ENCODE measurements at regions not wholly inside any gene's neighbourhood (a gene's known extent, or its start where the extent isn't known, plus 50 kb on each side); places are given as distances from the start of the nearest gene placed in this dataset.

DNA sequence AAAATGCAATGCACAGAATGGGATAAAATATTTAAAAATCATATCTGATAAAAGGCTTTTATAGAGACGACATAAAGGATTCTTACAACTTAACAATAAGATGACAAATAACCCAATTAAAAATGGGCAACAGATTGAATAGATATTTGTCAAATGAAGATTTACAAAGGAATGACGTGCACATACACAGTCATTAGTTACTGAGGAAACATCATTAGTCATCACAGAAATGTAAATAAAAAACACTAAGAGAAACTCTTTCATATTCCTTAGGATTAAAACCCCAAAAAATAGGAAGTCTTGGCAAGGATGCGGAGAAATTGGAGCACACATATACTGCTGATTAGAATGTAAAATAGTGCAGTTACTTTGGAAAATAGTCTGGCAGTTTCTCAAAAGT is 1886.0 kb upstream of the CDH6 start:
- Histone ChIP-seq H3K4me1 (no peaks in the 10 kb centered on the region), H3K9me3 (no peaks in the 10 kb centered on the region), H3K27ac (no peak overlapping the region), H3K36me3 (ENCODE audit: low read depth, missing control alignments) (no peaks in the 10 kb centered on the region), H3K4me3 (no peak overlapping the region), H3K27me3 (no peaks in the 10 kb centered on the region)
- DNase-seq: no peak
- intact Hi-C loops (cut with DNase I; ENCODE audit: low total_unique reads): no loop called here
- TF ChIP-seq POLR2A (IDR thresholded peaks at IDR 0.05): no peak
- TF ChIP-seq, protein P1, sequence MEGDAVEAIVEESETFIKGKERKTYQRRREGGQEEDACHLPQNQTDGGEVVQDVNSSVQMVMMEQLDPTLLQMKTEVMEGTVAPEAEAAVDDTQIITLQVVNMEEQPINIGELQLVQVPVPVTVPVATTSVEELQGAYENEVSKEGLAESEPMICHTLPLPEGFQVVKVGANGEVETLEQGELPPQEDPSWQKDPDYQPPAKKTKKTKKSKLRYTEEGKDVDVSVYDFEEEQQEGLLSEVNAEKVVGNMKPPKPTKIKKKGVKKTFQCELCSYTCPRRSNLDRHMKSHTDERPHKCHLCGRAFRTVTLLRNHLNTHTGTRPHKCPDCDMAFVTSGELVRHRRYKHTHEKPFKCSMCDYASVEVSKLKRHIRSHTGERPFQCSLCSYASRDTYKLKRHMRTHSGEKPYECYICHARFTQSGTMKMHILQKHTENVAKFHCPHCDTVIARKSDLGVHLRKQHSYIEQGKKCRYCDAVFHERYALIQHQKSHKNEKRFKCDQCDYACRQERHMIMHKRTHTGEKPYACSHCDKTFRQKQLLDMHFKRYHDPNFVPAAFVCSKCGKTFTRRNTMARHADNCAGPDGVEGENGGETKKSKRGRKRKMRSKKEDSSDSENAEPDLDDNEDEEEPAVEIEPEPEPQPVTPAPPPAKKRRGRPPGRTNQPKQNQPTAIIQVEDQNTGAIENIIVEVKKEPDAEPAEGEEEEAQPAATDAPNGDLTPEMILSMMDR (IDR thresholded peaks at IDR 0.05): no peak
- 49 to 54% methylated on average over 3 of the region's 3 CpGs for WGBS, 2 donors

DNA sequence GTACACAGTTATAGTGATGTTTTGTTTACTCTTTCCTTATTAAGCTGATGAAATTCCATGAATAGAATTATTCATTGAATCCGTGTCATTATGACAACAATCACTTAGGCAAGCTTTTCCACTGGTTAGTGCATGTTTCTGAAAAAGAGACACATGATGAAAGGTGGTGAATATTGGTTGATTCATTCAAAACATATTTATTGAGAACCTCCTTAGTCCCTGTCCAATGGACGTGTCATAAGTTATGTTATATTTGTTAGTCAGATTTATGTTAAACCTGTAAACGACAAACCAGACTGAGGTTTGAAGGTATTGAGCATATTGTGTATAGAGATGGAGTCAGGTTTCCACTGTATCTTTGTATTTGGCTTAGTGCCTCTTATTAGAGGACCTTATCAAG is 1888.9 kb upstream of the CDH6 start:
- DNase-seq: no peak
- intact Hi-C loops (cut with DNase I; ENCODE audit: low total_unique reads): no loop called here
- Histone ChIP-seq H3K4me3 (no peak overlapping the region), H3K36me3 (ENCODE audit: low read depth, missing control alignments) (no peaks in the 10 kb centered on the region), H3K27ac (no peak overlapping the region), H3K27me3 (no peaks in the 10 kb centered on the region), H3K9me3 (no peaks in the 10 kb centered on the region), H3K4me1 (no peaks in the 10 kb centered on the region)
- no peak for TF ChIP-seq POLR2A (IDR thresholded peaks at IDR 0.05)
- TF ChIP-seq, protein P1 (IDR thresholded peaks at IDR 0.05): no peak
- WGBS, 2 donors: 82 to 85% methylated on average over 3 of the region's 3 CpGs

DNA sequence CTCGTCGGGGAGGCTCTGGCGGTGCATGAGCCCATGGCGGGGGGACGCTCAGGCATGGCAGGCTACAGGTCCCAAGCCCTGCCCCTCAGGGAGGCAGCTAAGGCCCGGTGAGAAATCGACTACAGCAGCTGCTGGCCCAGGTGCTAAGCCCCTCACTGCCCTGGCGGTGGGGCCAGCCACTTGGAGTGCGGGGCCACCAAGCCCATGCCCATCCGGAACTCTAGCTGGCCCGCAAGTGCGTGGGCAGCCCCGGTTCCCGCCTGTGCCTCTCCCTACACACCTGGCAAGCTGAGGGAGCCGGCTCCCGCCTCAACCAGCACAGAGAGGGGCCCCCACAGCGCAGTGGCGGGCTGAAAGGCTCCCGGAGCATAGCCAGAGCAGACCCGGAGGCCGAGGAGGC is 1896.9 kb upstream of the CDH6 start:
- Histone ChIP-seq H3K4me1 (no peaks in the 10 kb centered on the region), H3K36me3 (ENCODE audit: low read depth, missing control alignments) (no peaks in the 10 kb centered on the region), H3K4me3 (peak overlapping the region; percentile 2 to 34), H3K27ac (no peak overlapping the region), H3K27me3 (no peaks in the 10 kb centered on the region), H3K9me3 (no peaks in the 10 kb centered on the region)
- TF ChIP-seq POLR2A (IDR thresholded peaks at IDR 0.05): no peak
- TF ChIP-seq, protein P1 (IDR thresholded peaks at IDR 0.05): no peak
- no peak for DNase-seq
- intact Hi-C loops (cut with DNase I; ENCODE audit: low total_unique reads): no loop called here
- 90 to 93% methylated on average over 3 to 10 of the region's 21 CpGs for WGBS, 2 donors

GRCh38 chr5:29277642-29278041 is 1915.8 kb upstream of the CDH6 start:
- no peak overlapping the region for H3K4me3 ChIP-seq
- no peaks in the 10 kb centered on the region for H3K4me1 ChIP-seq
- TF ChIP-seq, protein P1 (IDR thresholded peaks at IDR 0.05): no peak
- TF ChIP-seq POLR2A (IDR thresholded peaks at IDR 0.05): no peak
- H3K9me3 ChIP-seq: no peaks in the 10 kb centered on the region
- H3K27me3 ChIP-seq: no peaks in the 10 kb centered on the region
- 53 to 63% methylated on average over 2 of the region's 2 CpGs for WGBS, 2 donors
- H3K27ac ChIP-seq: no peak overlapping the region
- H3K36me3 ChIP-seq (ENCODE audit: low read depth, missing control alignments): no peaks in the 10 kb centered on the region
- intact Hi-C loops (cut with DNase I; ENCODE audit: low total_unique reads): no loop called here
- no peak for DNase-seq

- DNase-seq: no peak
- H3K4me3 ChIP-seq: no peak overlapping the region
- H3K4me1 ChIP-seq: no peaks in the 10 kb centered on the region
- H3K9me3 ChIP-seq: no peaks in the 10 kb centered on the region
- no peaks in the 10 kb centered on the region for H3K27me3 ChIP-seq
- TF ChIP-seq, protein P1 (IDR thresholded peaks at IDR 0.05): no peak
- TF ChIP-seq POLR2A (IDR thresholded peaks at IDR 0.05): no peak
- H3K36me3 ChIP-seq (ENCODE audit: low read depth, missing control alignments): no peaks in the 10 kb centered on the region
- intact Hi-C loops (cut with DNase I; ENCODE audit: low total_unique reads): no loop called here
- WGBS, 2 donors: 86% methylated on average over 1 of the region's 1 CpG
- H3K27ac ChIP-seq: no peak overlapping the region
These were observed 1917.1 kb upstream of the CDH6 start for GRCh38 chr5:29276371-29276770.

All from testis (tissue), 2 donors.